ENCODE measurements at regions not wholly inside any gene's neighbourhood (a gene's known extent, or its start where the extent isn't known, plus 50 kb on each side); places are given as distances from the start of the nearest gene placed in this dataset.

- Mint-ChIP-seq H3K9me3 (no peaks in the 10 kb centered on the region), H3K4me3 (no peak overlapping the region), H3K27me3 (ENCODE audit: low read depth) (no peaks in the 10 kb centered on the region), H3K4me1 (peaks cover 6 to 9% of the 10 kb centered on the region in 2 experiments; a peak in 3 of 4 replicates), H3K36me3 (ENCODE audit: insufficient read depth in 1 of 3, low read depth in 3 of 3) (no peaks in the 10 kb centered on the region), H3K27ac (no peak overlapping the region)
- Histone ChIP-seq H3K79me1 (ENCODE audit: insufficient read depth, low read depth, low read length, poor library complexity, severe bottlenecking) (no peaks in the 10 kb centered on the region), H4K20me1 (ENCODE audit: control insufficient read depth, insufficient read depth, insufficient read length) (no peaks in the 10 kb centered on the region), H3K56ac (ENCODE audit: insufficient read length, low read depth, low read length) (no peak overlapping the region), H3K9ac (ENCODE audit: extremely low read depth, insufficient read length, low read length) (no peak overlapping the region), H3K4ac (ENCODE audit: low read depth, low read length) (no peak overlapping the region), H3K79me2 (ENCODE audit: insufficient read depth, low read length) (no peaks in the 10 kb centered on the region), H2BK20ac (ENCODE audit: low read depth, low read length, poor library complexity, severe bottlenecking) (no peak overlapping the region), H3K23ac (ENCODE audit: insufficient read length, low read depth, low read length) (no peak overlapping the region), H2BK15ac (ENCODE audit: low read depth, low read length) (no peak overlapping the region), H2BK12ac (ENCODE audit: insufficient read length, low read depth, low read length) (no peak overlapping the region), H3K18ac (ENCODE audit: insufficient read length, low read depth, low read length) (no peak overlapping the region), H3K27ac (ENCODE audit: insufficient read length, low read depth, low read length) (no peak overlapping the region), H2AK5ac (ENCODE audit: insufficient read length, low read length) (no peak overlapping the region), H3K14ac (ENCODE audit: insufficient read depth, low read length) (no peak overlapping the region), H2BK5ac (ENCODE audit: insufficient read length, low read length) (no peak overlapping the region), H2BK120ac (ENCODE audit: low read depth, low read length, poor library complexity, severe bottlenecking) (no peak overlapping the region), H4K8ac (replicated peaks; ENCODE audit: insufficient read length, low read depth, low read length) (no peak overlapping the region), H3K23me2 (ENCODE audit: insufficient read length, low read depth, low read length, poor library complexity, severe bottlenecking) (no peaks in the 10 kb centered on the region), H4K5ac (ENCODE audit: insufficient read length, low read depth, low read length) (no peak overlapping the region), H3K9me3 (ENCODE audit: control insufficient read depth, low read depth, low read length) (no peaks in the 10 kb centered on the region), H3T11ph (ENCODE audit: low read length) (no peak overlapping the region), H2AFZ (ENCODE audit: low read length) (no peak overlapping the region), H4K91ac (ENCODE audit: insufficient read length, low read depth, low read length) (no peak overlapping the region), H3K27me3 (ENCODE audit: insufficient read depth, low read length) (no peaks in the 10 kb centered on the region), H3K4me1 (ENCODE audit: insufficient read depth, low read length) (no peaks in the 10 kb centered on the region), H3K4me2 (ENCODE audit: insufficient read depth, insufficient read length, low read length) (no peak overlapping the region)
- no CpG with 5 or more reads among the region's 4 CpGs for WGBS (ENCODE audit: extremely low coverage, insufficient read length, low lambda C conversion rate)
- no peak for TF ChIP-seq CTCF (conservative IDR thresholded peaks at IDR 0.05)
- DNase-seq: no peak
These were observed 659.0 kb downstream of the UTRN start for GRCh38 chr6:144944106-144944505.

Data from H9 (cell line).